NCI-H2171 (cell line): ENCODE measurements at regions not wholly inside any gene's neighbourhood (a gene's known extent, or its start where the extent isn't known, plus 50 kb on each side); places are given as distances from the start of the nearest gene placed in this dataset.

ENCODE experiments used
- DNase-seq: peaks from one replicate; lab custom pipeline; 2025; lab: John Stamatoyannopoulos, UW

DNA sequence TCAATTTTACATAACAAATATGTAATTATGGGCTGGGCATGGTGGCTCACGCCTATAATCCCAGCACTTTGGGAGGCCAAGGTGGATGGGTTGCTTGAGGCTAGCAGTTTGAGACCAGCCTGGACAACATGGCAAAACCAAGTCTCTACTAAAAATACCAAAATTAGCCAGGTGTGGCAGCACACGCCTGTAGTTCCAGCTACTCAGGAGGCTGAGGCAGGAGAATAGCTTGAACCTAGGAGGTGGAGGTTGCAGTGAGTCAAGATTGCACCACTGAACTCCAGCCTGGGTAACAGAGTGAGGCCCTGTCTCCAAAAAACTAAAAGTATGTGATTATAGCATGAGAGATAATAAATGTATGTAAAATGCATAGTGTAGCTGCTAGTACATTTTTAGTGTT lies 229.0 kb downstream of the PPARGC1A start:
- DNase-seq = no peak

DNA sequence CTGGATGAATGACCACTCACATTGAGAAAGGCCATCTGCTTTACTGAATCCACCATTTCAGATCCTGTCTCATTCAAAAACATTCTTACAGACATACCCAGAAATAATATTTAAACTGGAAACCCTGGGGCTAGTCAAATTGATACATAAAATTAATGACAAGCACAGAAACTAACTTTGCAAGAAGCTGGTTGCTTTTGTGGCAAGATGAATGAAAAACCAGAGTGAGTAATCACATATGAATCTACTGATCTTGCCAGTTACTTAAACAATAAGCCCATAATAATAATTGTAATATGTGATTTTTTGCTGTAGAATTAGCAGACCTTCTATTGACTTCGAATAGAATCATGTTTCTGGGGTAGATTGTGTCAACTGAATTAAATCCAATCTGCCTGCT lies 235.1 kb downstream of the PPARGC1A start:
- no peak for DNase-seq

DNA sequence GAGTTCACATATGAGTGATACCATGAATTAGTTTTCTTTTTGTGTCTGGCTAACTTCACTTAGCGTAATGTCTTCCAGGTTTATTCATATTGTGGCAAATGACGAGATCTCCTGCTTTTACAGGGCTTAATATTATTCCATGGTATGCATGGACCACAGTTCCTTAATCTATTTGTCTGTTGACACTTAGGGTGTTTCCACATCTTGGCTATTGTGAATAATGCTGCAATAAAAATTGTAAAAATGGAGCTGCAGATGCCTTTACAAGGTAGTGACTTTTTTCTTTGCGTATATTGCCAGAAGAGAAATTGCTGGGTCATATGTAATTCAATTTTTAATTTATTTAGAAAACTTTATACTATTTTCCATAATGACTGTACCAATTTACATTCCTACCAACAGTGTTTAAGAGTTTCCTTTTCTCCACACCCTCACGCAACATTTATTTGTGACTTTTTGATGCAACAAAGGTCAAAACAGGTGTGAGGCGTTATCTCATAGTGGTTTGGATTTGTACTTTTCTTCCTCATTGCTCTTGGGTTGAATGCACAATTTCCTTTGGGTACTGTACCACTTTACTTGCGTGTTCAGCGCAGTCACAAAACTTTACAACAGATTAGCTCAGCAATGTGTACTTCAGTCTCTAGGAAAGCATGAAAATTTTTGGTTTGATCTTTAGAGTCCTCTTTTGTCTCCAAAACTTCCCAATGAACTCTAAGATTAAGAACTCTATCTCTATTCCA lies 240.8 kb downstream of the PPARGC1A start:
- no peak for DNase-seq

DNA sequence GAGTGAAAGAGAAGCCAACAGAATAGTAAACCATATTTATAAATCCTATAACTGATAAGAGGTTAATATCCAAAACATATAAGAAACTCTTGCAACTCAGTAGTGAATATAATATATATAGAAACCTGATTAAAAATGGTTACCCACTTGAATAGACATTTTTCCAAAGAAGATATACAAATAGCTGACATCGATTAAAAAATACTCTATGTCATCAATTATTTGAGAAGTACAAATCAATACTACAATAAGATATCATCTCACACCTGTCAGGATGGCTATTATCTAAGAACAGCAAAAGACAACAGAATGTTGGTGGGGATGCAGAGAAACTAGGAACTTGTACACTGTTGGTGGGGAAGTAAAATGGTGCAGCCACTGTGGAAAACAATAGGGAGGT lies 254.4 kb downstream of the PPARGC1A start:
- DNase-seq = no peak

DNA sequence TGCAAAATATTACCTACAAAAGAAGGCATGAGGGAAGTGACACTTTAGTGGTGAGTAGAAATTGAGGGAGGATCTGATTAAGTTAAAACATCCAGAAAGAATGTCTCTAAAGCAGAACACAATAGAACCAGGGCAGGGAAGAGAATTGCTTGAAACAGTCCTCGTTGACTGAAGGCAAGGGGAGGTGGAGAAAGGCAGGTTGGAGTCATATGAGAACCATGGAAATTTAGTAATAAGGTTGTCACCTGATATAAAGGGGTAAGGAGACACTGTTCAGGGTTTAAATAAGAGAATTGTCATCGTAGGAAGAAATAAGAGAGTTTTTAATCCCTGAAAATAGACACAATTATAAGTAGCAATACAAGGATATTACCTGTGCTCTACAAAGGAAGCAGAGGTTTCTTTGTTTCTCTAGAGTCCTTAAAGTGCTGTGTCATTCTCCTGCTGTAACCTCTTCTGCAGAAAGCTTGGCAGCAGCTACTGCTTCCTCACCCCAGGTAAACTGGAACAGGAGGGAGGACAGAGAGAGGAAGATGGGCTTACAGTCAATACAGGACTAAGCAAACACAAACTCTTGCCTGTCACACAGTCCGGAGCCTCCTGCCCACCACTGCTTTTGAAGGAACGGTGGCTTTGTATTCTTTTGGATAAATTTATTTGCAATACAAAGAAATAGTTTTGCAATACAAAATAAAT lies 258.4 kb downstream of the PPARGC1A start:
- DNase-seq = no peak

DNA sequence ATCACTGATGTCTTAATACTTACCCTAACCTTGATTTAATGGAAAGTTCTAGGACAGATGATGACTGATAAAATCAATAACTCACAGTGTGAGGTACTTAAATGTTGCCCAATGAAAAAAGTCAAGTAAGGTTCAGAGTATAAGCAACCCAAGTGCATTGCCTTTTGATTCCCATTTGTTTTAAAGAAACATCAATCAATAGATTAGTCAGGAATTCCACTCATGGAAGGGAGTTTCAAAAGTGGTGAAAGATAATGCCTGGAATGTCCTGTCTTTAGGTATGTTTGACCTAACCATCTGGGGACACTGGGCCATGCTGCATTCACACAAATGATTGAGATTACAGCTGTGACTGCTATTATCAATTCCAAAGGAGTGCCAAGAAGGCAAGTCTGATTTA lies 259.7 kb downstream of the PPARGC1A start:
- DNase-seq = no peak

DNA sequence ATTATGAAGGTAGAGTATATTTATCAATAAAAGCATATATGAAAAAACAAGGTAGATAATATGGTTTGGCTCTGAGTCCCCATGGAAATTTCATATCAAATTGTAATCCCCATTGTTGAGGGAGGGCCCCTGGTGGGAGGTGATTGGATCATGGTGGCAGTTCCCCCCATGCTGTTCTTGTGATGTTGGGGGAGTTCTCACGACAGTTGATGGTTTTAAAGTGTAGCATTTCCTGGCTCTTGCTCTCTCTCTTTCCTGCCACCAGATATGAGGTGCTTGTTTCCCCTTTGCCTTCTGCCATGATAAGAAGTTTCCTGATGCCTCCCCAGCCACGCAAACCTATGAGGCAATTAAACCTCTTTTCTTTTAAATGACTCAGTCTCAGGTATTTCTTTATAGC lies 260.4 kb downstream of the PPARGC1A start:
- DNase-seq = no peak

DNA sequence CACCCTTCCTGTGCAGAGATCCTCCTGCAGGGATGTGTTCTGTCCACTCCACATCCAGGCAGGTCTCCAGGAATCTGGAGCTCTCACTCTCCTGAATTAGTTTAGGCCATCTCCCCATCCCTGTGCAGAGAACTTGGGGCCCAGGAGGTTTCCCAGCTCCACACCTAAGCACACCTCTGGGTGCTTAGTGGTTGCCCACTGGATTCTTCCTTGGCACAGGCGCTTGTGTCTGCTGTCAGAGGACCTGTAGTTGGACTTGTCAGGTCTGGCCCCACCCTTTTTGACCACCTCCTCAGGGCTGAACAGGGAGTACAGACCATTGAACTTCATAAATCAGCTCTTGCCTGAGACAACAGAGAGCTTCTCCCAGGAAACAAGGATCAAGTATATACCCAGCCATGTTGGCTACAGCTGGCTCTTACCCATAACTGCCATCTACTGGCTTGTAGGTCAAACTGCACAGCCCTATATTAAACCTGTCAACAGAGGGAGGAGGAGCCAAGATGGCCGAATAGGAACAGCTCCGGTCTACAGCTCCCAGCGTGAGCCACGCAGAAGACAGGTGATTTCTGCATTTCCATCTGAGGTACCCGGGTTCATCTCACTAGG lies 275.5 kb downstream of the PPARGC1A start:
- DNase-seq = peak; percentile 0

DNA sequence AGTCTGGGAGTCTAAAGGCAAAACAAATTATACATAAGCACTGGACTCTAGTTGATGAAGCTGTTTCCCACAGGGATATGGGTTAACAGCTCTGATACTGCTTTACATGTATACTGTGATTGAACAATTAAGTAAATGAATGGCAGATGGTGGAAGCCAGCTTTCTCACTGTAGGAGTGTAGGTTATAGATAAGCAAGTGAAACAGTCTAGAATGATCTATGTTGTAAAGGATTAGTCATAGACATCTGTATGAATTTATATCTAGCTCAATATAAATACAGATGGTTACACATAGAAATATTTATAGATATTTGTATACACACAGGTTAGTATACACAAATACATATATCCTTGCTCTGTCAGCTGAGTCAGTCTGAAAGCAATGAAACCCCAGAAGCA lies 276.1 kb downstream of the PPARGC1A start:
- no peak for DNase-seq

DNA sequence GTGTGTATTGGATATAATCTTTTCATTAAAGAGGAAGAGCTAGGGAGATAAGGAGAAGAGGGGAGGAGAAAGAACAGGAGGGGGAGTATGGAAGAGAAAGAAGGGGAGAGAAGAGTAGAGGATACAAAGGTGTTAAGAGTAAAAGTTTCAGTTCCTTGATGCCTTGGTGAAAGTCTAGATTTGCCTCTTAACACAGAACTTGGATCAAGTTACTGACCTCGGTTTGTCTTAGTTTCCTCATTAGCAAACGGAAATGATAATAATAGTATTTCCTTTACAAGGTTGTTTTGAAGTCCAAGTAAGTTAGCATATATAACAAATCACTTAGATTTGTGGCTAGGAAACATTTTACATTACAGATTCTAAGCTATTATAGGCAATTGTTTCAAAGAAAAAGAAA lies 287.1 kb downstream of the PPARGC1A start:
- DNase-seq = no peak

DNA sequence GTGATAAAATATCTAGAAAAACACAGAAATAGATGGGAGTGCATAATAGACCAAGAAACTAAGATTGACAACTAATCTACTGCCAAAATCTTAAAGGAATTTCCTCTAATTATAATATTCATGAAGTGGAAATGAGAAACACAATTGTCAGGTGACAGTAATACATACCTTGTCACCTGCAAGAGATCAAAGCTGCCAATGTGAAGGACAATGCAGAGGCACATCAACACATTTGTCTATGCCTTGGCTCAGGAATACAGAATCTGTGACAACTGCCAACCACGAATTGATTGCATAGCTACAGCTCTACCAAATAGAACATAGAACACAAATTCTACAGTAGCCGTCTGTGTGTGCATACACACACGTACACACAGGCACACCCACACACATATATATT lies 295.7 kb downstream of the PPARGC1A start:
- DNase-seq = no peak

DNA sequence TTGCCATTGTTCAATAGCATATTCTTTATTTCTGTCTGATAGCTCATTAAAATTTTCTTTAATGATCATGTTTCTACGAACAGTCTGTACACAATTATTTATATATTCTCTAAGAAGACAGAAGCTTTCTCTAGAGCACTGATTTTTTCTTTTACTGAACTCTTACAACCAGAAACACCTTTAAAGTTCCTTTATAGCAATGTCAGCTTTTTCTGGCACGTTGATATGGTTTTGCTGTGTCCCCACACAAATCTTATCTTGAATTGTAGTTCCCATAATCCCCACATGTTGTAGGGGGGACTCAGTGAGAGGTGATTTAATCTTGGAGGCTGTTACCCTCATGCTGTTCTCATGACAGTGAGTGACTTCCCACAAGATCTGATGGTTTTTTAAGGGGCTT lies 299.4 kb downstream of the PPARGC1A start:
- no peak for DNase-seq

DNA sequence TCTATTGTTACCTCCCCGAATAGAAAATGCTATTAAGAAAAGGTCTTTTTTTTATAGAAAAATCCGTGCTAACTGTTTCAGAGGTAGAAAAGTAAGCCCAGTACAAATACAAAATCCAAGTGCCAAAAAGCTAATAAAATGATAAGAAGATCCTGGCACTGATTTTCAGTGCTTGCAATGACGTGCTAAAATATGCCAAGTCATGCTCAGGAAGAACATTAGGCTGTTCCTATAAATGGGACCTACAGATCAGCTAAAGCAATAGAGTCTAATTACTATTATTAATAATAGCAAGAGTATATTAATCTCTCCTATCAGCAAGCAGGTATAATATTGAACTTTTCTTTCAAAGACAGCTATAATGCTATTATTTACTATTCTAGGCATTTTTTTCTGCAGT lies 305.8 kb downstream of the PPARGC1A start:
- no peak for DNase-seq

DNA sequence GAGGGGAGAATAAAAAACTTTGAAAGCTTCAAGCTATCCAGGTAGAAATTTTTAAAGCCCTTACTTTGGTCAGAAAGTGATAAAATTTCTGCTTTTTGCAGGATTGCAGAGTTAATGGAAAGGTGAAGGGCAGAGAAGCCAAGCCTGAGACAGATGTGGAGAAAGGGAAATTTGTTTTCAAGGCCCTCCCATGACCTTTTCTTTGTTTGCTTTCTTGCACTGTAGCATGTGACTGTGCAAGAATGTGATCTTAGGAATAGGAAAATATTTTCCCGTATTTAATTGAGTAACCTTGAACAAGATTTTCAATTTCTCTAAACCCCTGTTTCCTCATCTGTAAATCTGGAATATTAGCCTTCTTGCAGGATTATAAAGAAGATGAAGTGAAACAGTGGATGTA lies 307.2 kb downstream of the PPARGC1A start:
- DNase-seq = no peak

DNA sequence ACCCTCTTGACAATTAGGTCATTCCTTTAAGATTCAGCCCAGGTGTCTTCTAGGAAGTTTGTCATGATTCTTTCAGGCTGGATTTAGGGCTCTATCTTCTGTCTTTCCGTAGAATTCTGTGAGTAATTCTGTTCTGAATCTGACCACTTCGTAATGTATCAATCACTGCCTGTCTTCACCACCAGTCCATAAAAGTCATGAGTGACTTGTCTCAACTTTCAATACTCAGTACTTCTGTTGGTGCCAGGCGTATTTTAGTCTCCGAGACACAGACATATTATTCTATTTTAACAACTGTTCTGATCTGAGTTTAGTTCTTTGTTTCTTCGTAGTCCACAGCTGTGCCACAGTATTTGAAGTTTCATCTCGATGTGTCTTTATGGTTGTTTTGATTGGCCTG lies 310.7 kb downstream of the PPARGC1A start:
- no peak for DNase-seq

DNA sequence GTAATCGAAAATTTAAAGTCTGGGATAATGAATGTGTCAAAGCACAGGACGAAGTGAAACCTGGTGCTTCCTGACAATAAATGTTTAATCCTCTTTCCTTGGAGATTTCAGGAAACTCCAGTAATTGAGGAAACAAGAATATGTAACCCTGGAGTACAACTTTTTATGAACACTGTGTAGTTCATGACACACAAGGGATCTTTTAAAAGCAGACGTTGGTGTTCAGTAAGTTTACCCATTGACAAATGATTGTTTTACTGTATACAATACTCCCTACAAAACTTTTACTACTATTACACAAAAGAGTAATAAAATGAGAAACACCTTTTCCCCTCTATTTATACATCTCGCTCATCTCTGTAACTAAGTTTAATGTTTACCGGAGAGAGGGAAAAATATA lies 312.4 kb downstream of the PPARGC1A start:
- no peak for DNase-seq

DNA sequence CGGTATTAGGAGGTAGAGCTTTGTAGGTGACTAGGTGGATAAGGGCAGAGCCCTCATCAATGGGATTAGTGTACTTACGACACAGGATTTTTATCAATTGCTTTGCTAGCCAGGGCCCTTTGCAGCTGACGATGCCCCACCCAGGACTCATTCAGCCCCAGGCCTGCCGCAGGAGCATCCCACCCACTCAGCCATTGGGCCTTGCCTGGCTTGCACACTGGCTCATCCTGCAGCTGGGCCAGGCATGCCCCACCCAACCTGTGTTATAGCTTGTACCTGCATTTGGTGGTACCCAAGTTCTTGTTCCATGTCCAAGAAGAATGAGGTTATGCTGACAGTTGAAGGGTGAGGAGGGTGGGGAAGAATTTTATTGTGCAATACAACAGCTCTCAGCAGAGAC lies 317.5 kb downstream of the PPARGC1A start:
- no peak for DNase-seq

DNA sequence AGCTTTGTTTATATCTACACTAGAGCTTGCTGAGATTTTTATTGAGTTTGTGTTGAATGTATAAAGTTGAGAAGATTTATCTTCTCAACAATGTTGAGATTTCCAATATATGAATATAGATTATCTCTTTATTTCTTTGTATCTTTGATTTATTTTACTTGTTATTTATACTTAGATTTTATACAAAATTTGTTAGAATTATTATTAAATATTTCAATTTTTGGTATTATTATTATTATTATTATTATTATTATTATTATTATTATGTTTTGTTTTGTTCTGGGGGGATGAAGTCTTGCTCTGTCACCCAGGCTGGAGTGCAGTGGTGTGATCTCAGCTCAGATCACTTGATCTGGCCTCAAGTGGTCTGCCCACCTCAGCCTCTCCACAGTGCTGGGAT lies 322.5 kb downstream of the PPARGC1A start:
- no peak for DNase-seq

DNA sequence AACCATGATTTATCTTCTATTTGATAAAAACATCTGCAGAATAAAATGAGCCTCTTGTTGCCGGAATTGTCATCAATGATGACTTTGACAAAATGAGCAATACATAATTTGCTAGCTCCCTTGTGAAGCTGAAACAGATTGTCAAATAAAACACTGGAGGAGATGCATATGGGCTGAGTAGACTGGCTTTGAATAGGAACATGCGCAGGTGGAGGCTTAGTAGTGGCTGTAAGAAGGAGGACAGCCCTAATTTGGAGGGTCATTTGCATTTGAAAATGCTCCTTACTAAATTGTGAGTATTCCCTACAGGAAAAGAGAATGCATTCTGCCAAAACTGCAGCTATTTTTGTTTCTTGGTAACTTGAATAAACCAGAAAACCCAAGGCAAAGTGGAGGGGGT lies 329.1 kb downstream of the PPARGC1A start:
- DNase-seq = no peak

DNA sequence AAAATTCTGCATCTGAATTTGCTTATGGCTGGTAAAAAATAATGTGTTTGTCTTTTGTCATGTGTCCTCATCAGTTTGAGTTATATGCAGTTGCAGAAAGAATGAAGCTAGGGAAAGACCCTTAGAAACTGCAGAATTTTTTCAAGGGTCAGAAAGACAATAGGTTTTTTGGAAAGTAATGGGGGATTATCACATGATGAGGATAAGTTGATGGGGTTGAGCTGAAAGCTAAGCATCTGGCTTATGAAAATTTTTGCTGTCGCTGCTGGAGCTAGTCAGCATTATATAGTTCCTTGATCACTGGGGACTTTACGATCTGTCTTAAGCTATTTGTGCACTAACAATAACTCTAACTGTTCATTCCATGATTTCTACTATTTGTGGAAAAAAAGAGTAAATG lies 331.7 kb downstream of the PPARGC1A start:
- DNase-seq = no peak

DNA sequence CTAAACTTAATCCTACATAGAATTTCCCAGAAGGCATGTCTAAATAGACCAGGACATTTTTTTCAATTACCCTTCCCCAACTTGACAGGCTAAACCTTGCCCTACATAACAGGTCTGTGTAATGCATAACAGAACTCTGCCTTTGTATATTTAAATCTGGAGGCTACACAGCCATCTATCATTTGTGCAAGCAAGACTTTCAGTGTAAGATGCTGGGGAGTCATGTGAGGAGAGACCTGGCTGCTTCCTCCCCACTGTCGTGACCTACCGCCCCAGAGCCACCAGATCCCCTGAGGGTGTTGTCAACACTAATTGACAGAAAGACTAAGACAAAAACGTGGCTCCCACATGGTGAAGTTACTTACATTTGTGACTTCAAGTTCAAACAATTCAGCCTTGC lies 342.2 kb downstream of the PPARGC1A start:
- DNase-seq = no peak

DNA sequence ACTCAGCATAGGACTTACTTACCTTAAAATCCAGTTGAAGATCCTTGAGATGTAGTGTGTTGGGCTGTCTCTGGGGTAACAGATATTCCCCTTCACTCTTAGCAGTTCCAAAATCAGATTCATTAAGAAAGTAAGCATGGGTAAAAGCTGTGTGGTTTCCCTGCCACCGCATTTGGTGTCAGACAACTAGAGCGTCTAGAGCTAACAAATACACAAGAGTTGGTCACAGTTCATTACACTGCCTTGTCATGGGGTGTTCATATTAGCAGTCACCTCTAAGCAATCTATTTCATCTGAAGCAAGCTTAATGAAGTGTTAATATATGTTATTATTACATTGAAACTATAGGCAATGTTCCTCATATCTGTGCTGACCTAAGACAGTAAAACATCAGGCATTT lies 342.8 kb downstream of the PPARGC1A start:
- DNase-seq = no peak

DNA sequence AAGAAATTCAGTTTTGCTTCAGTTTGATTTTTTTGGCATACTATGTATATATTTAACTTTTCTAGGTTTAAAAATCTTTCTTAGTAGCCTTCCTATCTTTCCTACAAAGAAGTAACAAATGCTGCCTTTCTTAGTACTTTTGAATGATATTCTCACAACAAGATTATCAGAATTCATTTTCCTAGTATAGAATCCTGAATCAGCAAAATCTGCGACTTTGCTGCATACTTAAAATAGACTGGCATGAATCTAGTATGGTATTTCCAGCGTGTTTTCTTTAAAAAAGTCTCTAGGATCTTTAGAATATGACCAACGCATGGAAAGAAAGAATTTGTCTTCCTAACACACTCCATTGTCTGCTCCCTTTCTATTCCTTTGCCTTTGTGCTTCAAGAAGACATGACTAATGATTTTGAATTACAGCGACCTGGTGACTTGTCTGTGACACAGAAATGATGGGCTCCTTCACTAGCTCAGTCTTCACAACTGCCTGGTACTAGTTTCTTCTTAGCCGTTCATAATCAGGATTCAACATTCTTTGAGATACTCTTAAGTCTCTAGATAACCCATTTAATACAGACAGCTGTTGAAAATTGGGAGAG lies 349.8 kb downstream of the PPARGC1A start:
- no peak for DNase-seq
